Hepatocyte (in vitro differentiated cells): ENCODE measurements at regions not wholly inside any gene's neighbourhood (a gene's known extent, or its start where the extent isn't known, plus 50 kb on each side); places are given as distances from the start of the nearest gene placed in this dataset.

Experiments
- EZH2 ChIP-seq: fragments of 200-600 bp; sonication (generic); IDR thresholded peaks from 2 replicates; pipeline ENCODE4 v1.6.1; 2016; ENCODE audit warnings: antibody characterized with exemption, mild to moderate bottlenecking, borderline replicate concordance
- TF ChIP-seq, protein P1 (sequence below): fragments of 200-600 bp; sonication (generic); IDR thresholded peaks from 2 replicates; pipeline ENCODE4 v1.5.1; 2016; ENCODE audit warnings: antibody characterized with exemption, mild to moderate bottlenecking; ENCODE audit not compliant: poor library complexity

DNA sequence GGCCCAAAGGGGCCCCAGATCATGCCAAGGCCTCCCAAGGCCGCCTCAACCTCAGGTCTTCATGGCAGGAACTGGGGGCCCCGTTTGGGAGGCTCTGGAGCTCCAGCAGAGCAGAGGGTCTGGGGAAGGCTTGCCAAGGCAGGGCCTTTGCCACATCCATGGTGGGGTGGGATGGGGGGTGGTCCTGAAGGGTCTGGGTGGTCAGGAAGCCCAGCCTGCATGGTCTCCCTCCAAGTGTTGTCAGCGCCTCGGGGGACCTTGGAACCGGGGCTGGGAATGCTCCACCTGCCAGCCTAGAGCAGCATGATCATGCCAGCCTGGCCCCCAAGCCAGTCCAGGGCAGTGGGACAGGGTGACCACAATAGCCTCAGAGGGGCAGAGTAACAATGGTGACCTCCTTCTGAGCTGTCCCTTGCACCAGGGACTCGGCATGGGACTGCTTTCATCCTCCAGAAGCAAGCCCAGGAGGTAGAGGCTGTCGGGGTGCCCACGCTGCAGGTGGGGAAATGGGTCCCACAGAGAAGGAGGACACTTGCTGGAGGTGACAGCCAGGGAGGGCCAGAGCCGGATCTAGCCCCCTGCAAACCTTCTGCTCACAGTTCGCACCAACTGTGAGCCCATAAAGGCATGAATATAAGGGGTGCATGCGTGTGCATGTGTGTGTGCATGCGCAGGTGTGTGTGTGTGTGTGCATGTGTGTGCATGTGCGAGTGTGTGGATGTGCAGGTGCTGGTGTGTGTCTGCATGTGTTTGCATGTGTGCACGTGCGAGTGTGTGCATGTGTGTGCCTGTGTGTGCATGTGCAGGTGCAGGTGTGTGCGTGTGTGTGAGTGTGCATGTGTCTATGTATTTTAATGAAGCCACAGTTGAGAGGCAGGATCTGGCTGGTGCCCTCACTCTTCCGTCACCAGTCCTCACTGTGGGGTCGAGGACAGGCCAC lies 63.8 kb downstream of the MYEOV start:
- TF ChIP-seq, protein P1, sequence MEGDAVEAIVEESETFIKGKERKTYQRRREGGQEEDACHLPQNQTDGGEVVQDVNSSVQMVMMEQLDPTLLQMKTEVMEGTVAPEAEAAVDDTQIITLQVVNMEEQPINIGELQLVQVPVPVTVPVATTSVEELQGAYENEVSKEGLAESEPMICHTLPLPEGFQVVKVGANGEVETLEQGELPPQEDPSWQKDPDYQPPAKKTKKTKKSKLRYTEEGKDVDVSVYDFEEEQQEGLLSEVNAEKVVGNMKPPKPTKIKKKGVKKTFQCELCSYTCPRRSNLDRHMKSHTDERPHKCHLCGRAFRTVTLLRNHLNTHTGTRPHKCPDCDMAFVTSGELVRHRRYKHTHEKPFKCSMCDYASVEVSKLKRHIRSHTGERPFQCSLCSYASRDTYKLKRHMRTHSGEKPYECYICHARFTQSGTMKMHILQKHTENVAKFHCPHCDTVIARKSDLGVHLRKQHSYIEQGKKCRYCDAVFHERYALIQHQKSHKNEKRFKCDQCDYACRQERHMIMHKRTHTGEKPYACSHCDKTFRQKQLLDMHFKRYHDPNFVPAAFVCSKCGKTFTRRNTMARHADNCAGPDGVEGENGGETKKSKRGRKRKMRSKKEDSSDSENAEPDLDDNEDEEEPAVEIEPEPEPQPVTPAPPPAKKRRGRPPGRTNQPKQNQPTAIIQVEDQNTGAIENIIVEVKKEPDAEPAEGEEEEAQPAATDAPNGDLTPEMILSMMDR = no peak
- TF ChIP-seq EZH2 = no peak
